Brain microvascular endothelial cell (primary cell): ENCODE measurements at regions not wholly inside any gene's neighbourhood (a gene's known extent, or its start where the extent isn't known, plus 50 kb on each side); places are given as distances from the start of the nearest gene placed in this dataset.
"Not testable (repeated sequence)": the region's sequence is repeated elsewhere in the genome, so short reads cannot be mapped to it uniquely, and the experiment has no call there.

Source experiments
- DNase-seq: peaks from one replicate; pipeline ENCODE4 v3.0.0-alpha.2; 2020
- H3K27ac ChIP-seq: fragments of 250-450 bp; sonication (Bioruptor Pico); 2 replicates; pipeline ENCODE4 v1.5.1; 2020; ENCODE audit warnings: mild to moderate bottlenecking, moderate library complexity
- H3K27me3 ChIP-seq: fragments of 250-450 bp; sonication (Bioruptor Pico); replicated peaks from 2 replicates; pipeline ENCODE4 v1.5.1; 2020; ENCODE audit warnings: mild to moderate bottlenecking
- H3K36me3 ChIP-seq: fragments of 250-450 bp; sonication (Bioruptor Pico); replicated peaks from 2 replicates; pipeline ENCODE4 v1.5.1; 2020; ENCODE audit warnings: mild to moderate bottlenecking
- H3K4me3 ChIP-seq: 2 replicates; pipeline ENCODE4 v1.5.1; 2011; ENCODE audit warnings: low read depth, mild to moderate bottlenecking, control low read depth, low read length, moderate library complexity
- in situ Hi-C: cut with HindIII; loops from 2 replicates; pipeline ENCODE4 v1.10.0; 2017; ENCODE audit warnings: low sequenced_read_pairs, low pct_ligation_motif_present
- TF ChIP-seq, protein P1 (sequence below): IDR thresholded peaks from 2 replicates; pipeline ENCODE4 v1.5.1; 2011; ENCODE audit warnings: low read depth, mild to moderate bottlenecking, moderate library complexity, low read length, control low read depth, inconsistent platforms; ENCODE audit errors: missing control alignments

DNA sequence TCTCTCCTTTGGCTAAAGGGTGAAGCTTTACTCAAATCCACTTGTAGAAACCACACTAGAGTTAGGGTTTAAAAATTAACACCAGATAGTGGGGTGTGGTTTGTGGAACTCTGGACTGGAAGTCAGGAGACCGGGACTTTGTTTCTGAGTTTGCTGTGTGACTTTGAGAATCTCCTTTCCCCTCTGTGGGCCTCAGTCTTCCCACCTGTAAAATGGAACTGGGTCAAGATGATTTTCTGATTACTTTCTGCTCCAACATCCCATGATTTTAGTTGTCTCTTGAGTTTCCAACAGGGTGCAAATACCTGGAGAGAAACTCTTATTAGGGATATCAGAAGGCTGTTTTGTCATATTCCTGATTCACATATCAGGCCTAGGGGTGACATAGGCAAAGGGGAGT lies 301.0 kb downstream of the MIAT start:
- H3K4me3 ChIP-seq = no peak overlapping the region
- no peak overlapping the region for H3K27ac ChIP-seq
- H3K27me3 ChIP-seq = peaks cover 18% of the 10 kb centered on the region
- in situ Hi-C loops = no loop called here
- H3K36me3 ChIP-seq = no peaks in the 10 kb centered on the region
- DNase-seq = no peak
- TF ChIP-seq, protein P1, sequence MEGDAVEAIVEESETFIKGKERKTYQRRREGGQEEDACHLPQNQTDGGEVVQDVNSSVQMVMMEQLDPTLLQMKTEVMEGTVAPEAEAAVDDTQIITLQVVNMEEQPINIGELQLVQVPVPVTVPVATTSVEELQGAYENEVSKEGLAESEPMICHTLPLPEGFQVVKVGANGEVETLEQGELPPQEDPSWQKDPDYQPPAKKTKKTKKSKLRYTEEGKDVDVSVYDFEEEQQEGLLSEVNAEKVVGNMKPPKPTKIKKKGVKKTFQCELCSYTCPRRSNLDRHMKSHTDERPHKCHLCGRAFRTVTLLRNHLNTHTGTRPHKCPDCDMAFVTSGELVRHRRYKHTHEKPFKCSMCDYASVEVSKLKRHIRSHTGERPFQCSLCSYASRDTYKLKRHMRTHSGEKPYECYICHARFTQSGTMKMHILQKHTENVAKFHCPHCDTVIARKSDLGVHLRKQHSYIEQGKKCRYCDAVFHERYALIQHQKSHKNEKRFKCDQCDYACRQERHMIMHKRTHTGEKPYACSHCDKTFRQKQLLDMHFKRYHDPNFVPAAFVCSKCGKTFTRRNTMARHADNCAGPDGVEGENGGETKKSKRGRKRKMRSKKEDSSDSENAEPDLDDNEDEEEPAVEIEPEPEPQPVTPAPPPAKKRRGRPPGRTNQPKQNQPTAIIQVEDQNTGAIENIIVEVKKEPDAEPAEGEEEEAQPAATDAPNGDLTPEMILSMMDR = no peak

GRCh38 chr22:26964642-26965041 lies 307.3 kb downstream of the MIAT start:
- no peak overlapping the region for H3K27ac ChIP-seq
- H3K27me3 ChIP-seq = no peaks in the 10 kb centered on the region
- H3K36me3 ChIP-seq = no peaks in the 10 kb centered on the region
- no peak overlapping the region for H3K4me3 ChIP-seq
- no peak for DNase-seq
- in situ Hi-C loops = no loop called here
- TF ChIP-seq, protein P1 = no peak

GRCh38 chr22:26967282-26967681 lies 309.9 kb downstream of the MIAT start:
- TF ChIP-seq, protein P1 = no peak
- Histone ChIP-seq H3K27me3 (no peaks in the 10 kb centered on the region), H3K36me3 (no peaks in the 10 kb centered on the region), H3K4me3 (no peak overlapping the region), H3K27ac (no peak overlapping the region)
- DNase-seq = no peak
- in situ Hi-C loops = no loop called here

GRCh38 chr22:26968859-26969523 lies 311.6 kb downstream of the MIAT start:
- H3K27ac ChIP-seq = no peak overlapping the region
- no peaks in the 10 kb centered on the region for H3K36me3 ChIP-seq
- in situ Hi-C loops = no loop called here
- no peaks in the 10 kb centered on the region for H3K27me3 ChIP-seq
- DNase-seq = no peak
- TF ChIP-seq, protein P1 = no peak
- no peak overlapping the region for H3K4me3 ChIP-seq

GRCh38 chr22:26970809-26971394 lies 313.5 kb downstream of the MIAT start:
- in situ Hi-C loops = no loop called here
- Histone ChIP-seq H3K36me3 (no peaks in the 10 kb centered on the region), H3K27me3 (no peaks in the 10 kb centered on the region), H3K4me3 (no peak overlapping the region), H3K27ac (no peak overlapping the region)
- TF ChIP-seq, protein P1 = no peak
- no peak for DNase-seq

DNA sequence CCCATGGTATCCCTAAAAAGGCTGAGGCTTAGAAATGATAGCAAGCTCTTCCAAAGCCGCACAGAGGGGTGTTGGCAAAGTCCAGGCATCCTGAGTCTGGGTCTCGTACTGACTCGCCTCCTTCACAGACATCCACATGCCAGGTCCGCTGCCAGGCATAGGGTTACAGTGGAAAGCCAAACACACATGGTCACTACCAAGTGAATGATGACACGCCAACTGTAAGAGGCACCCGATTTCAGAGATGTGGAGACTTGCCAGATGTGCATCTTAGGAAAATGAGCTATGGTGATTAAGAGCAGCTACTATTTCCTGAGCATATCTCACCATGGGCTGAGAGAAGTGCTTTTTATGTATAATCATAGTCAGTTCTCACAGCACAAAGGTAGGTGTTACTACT lies 314.9 kb downstream of the MIAT start:
- Histone ChIP-seq H3K4me3 (no peak overlapping the region), H3K36me3 (no peaks in the 10 kb centered on the region), H3K27me3 (no peaks in the 10 kb centered on the region), H3K27ac (no peak overlapping the region)
- TF ChIP-seq, protein P1 = no peak
- in situ Hi-C loops = no loop called here
- DNase-seq = no peak

GRCh38 chr22:26972915-26973314 lies 315.5 kb downstream of the MIAT start:
- H3K27me3 ChIP-seq, H3K36me3 ChIP-seq, DNase-seq, H3K4me3 ChIP-seq, in situ Hi-C loops, H3K27ac ChIP-seq: not testable (repeated sequence)
